ENCODE measurements at regions not wholly inside any gene's neighbourhood (a gene's known extent, or its start where the extent isn't known, plus 50 kb on each side); places are given as distances from the start of the nearest gene placed in this dataset.

DNA sequence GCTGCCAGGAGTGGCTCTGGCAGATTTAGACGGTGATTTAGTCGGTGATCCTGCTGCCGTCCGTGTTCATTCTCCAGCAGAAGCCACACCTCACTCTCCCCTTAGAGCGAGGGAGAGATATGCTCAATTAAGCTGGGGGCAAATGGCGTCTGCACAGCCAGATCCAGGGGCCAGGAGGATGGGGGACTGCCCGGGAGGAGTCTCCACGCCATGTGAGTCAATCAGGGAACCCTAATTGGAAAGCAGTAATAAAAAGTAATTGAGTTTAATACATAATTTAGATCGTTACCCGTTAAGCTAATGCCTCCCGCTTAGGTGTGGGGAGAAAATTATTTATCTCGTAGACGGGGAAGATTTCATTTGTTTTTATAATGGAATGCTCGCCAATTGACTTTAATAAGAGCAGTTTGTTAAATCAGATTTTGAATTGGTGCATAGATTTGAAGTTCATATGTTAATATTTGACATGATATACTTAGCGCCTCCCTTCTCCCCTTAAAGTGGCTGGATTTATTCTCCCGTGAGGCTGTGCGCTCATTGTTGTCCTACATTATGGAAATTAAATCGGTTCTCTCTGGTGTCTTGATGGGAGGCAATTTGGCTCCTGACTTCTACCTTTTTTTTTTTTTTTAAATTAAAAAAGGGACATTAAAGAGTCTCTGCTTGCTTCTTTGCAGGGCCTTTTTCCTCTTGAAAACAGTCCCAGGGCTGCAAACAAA, 104.9 kb upstream of the C14orf180 start:
- H3K27me3 Mint-ChIP-seq (ENCODE audit: low read depth) = peaks cover 4% of the 10 kb centered on the region; the same call in 1 of the 2 replicates
- peaks cover 7% of the 10 kb centered on the region; the same call in 1 of the 2 replicates for H3K9me3 Mint-ChIP-seq
- ChIA-PET CTCF (interaction anchor here (0.7 to 3.3 kb wide), 8 partner anchors 13 to 337 kb away, joined by 3 to 29 read pairs (median 10); no protein-coding TSS in a partner anchor), POLR2A (no interaction called here)
- no peak for DNase-seq (ENCODE audit: low spot score)
- no peak overlapping the region for H3K27ac Mint-ChIP-seq
- no peak for ATAC-seq
- no peak for TF ChIP-seq RORB (CRISPR knock-in tag; IDR thresholded peaks at IDR 0.05)
- TF ChIP-seq, protein P1, sequence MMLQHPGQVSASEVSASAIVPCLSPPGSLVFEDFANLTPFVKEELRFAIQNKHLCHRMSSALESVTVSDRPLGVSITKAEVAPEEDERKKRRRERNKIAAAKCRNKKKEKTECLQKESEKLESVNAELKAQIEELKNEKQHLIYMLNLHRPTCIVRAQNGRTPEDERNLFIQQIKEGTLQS (CRISPR knock-in tag; conservative IDR thresholded peaks at IDR 0.05) = no peak
- no peak for TF ChIP-seq HMGXB4 (CRISPR knock-in tag; IDR thresholded peaks at IDR 0.05)
- H3K36me3 Mint-ChIP-seq = no peaks in the 10 kb centered on the region
- H3K4me1 Mint-ChIP-seq = 0 out of 2 replicates have a peak, but pooled peaks cover 4% of the 10 kb centered on the region
- H3K4me3 Mint-ChIP-seq = no peak overlapping the region

- no peak overlapping the region for H3K4me3 Mint-ChIP-seq
- 0 out of 2 replicates have a peak, but pooled peaks cover 4% of the 10 kb centered on the region for H3K4me1 Mint-ChIP-seq
- TF ChIP-seq E2F4 (CRISPR knock-in tag; IDR thresholded peaks at IDR 0.05; ENCODE audit: borderline replicate concordance, low read depth) = no peak
- TF ChIP-seq TEAD4 (CRISPR knock-in tag; IDR thresholded peaks at IDR 0.05) = no peak
- TF ChIP-seq USF1 (CRISPR knock-in tag; IDR thresholded peaks at IDR 0.05) = no peak
- no peak for TF ChIP-seq MYBL2 (CRISPR knock-in tag; IDR thresholded peaks at IDR 0.05)
- TF ChIP-seq, protein P2, sequence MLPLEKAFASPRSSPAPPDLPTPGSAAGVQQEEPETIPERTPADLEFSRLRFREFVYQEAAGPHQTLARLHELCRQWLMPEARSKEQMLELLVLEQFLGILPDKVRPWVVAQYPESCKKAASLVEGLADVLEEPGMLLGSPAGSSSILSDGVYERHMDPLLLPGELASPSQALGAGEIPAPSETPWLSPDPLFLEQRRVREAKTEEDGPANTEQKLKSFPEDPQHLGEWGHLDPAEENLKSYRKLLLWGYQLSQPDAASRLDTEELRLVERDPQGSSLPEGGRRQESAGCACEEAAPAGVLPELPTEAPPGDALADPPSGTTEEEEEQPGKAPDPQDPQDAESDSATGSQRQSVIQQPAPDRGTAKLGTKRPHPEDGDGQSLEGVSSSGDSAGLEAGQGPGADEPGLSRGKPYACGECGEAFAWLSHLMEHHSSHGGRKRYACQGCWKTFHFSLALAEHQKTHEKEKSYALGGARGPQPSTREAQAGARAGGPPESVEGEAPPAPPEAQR (CRISPR knock-in tag; IDR thresholded peaks at IDR 0.05) = no peak
- TF ChIP-seq ATF1 (CRISPR knock-in tag; IDR thresholded peaks at IDR 0.05) = no peak
- TF ChIP-seq ZNF317 (CRISPR knock-in tag; IDR thresholded peaks at IDR 0.05; ENCODE audit: borderline replicate concordance, low read depth) = no peak
- no peak for TF ChIP-seq MXD4 (CRISPR knock-in tag; IDR thresholded peaks at IDR 0.05; ENCODE audit: borderline replicate concordance)
- TF ChIP-seq IRF2 (CRISPR knock-in tag; IDR thresholded peaks at IDR 0.05; ENCODE audit: borderline replicate concordance, low read depth) = no peak
- no peak for TF ChIP-seq E2F5 (CRISPR knock-in tag; IDR thresholded peaks at IDR 0.05)
- no peak for TF ChIP-seq MAX (CRISPR knock-in tag; IDR thresholded peaks at IDR 0.05)
- TF ChIP-seq CREB1 (CRISPR knock-in tag; IDR thresholded peaks at IDR 0.05) = no peak
- TF ChIP-seq ZNF671 (CRISPR knock-in tag; IDR thresholded peaks at IDR 0.05) = no peak
- TF ChIP-seq, protein P3, sequence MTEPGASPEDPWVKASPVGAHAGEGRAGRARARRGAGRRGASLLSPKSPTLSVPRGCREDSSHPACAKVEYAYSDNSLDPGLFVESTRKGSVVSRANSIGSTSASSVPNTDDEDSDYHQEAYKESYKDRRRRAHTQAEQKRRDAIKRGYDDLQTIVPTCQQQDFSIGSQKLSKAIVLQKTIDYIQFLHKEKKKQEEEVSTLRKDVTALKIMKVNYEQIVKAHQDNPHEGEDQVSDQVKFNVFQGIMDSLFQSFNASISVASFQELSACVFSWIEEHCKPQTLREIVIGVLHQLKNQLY (CRISPR knock-in tag; IDR thresholded peaks at IDR 0.05) = no peak
- ATAC-seq (no peak), DNase-seq (ENCODE audit: low spot score) (no peak)
- peaks cover 7% of the 10 kb centered on the region; the same call in 1 of the 2 replicates for H3K9me3 Mint-ChIP-seq
- POLR2A ChIA-PET = no interaction called here
- no peaks in the 10 kb centered on the region for H3K36me3 Mint-ChIP-seq
- CTCF ChIA-PET = interaction anchor here (2.5 to 3.3 kb wide), 3 partner anchors 33 to 337 kb away, joined by 9 to 19 read pairs (median 11); no protein-coding TSS in a partner anchor
- H3K27ac Mint-ChIP-seq = no peak overlapping the region
- peaks cover 4% of the 10 kb centered on the region; the same call in 1 of the 2 replicates for H3K27me3 Mint-ChIP-seq (ENCODE audit: low read depth)
Measured at GRCh38 chr14:104475256-104475655, 104.3 kb upstream of the C14orf180 start.

Measured in WTC11 (cell line).